HUES48 (cell line): ENCODE measurements at regions not wholly inside any gene's neighbourhood (a gene's known extent, or its start where the extent isn't known, plus 50 kb on each side); places are given as distances from the start of the nearest gene placed in this dataset.

Experiments
- H3K27ac ChIP-seq: one replicate; pipeline ENCODE4 v1.7.0; 2013; ENCODE audit warnings: low read depth, low read length, inconsistent platforms
- H3K27me3 ChIP-seq: 2 replicates; pipeline ENCODE4 v1.6.1; 2013; ENCODE audit warnings: mild to moderate bottlenecking, low read length; ENCODE audit not compliant: control insufficient read depth, insufficient read depth
- H3K36me3 ChIP-seq: 2 replicates; pipeline ENCODE4 v1.6.1; 2013; ENCODE audit warnings: low read length; ENCODE audit not compliant: control insufficient read depth, insufficient read depth
- H3K4me1 ChIP-seq: 2 replicates; pipeline ENCODE4 v1.6.1; 2013; ENCODE audit warnings: mild to moderate bottlenecking, low read length; ENCODE audit not compliant: control insufficient read depth, insufficient read depth
- H3K4me3 ChIP-seq: 2 replicates; pipeline ENCODE4 v1.5.1; 2013; ENCODE audit warnings: mild to moderate bottlenecking, low read depth, low read length
- H3K9ac ChIP-seq: 2 replicates; pipeline ENCODE4 v1.6.1; 2013; ENCODE audit warnings: mild to moderate bottlenecking, low read depth, low read length, moderate library complexity
- H3K9me3 ChIP-seq: 2 replicates; pipeline ENCODE4 v1.6.1; 2013; ENCODE audit warnings: low read length; ENCODE audit not compliant: control insufficient read depth, insufficient read depth

DNA sequence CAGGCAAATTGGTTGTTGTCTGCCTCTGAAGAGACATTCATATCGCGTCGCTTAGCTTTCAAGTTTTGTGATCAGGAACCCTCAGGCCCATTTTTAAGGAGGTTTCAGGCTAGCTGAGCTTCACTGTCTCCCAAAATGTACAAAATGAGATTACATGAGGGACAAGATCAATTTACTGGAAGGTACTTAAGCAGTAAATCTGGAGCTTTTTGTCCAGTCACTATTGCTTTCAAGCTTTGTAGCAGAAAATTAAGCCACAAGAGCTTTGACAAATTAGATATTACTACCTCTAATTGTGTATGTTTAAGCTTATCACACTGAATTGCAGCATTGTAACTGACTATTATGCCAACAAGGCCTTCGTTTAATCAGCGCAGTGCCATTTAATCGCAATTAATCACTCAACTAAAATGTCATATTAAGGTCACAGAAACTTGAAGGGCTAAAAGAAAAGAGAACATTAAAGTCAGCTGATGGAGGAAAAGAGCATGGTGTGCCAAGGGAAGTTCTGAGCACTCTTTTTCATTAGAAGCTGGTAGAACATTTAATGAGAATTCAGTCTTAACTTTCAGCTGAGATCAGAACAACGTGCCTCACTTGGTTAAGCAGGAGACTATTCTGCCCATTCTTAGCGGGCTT is 353.0 kb downstream of the FBXO8 start:
- Histone ChIP-seq H3K27me3 (no peaks in the 10 kb centered on the region), H3K27ac (no peak overlapping the region), H3K36me3 (no peaks in the 10 kb centered on the region), H3K4me3 (no peak overlapping the region), H3K4me1 (no peaks in the 10 kb centered on the region), H3K9ac (no peak overlapping the region), H3K9me3 (no peaks in the 10 kb centered on the region)

GRCh38 chr4:173929921-173930320 is 353.5 kb downstream of the FBXO8 start:
- Histone ChIP-seq H3K4me1 (no peaks in the 10 kb centered on the region), H3K4me3 (no peak overlapping the region), H3K9me3 (no peaks in the 10 kb centered on the region), H3K36me3 (no peaks in the 10 kb centered on the region), H3K27ac (no peak overlapping the region), H3K9ac (no peak overlapping the region), H3K27me3 (no peaks in the 10 kb centered on the region)

DNA sequence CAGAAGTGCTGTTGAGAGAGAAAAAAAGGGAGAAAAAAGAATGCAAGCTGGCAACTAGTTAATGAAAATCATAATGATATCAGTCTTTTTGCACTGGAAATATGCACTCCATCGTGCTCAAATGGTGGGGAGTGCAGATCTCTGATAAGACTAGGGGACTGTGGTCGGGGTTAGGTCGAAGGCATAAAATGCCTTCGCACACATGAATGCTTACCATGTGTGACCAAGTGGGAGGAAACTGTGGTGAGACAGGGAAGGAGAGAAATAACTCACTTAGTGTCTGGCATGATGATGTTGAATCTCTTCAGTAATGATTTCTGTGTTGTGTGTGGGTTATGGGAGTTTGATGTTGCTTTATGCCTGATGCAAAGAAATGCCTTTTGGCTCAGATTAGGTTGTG is 358.9 kb downstream of the FBXO8 start:
- Histone ChIP-seq H3K36me3 (no peaks in the 10 kb centered on the region), H3K9me3 (no peaks in the 10 kb centered on the region), H3K9ac (no peak overlapping the region), H3K4me3 (no peak overlapping the region), H3K27ac (no peak overlapping the region), H3K4me1 (0 out of 2 replicates have a peak, but pooled peaks cover 1% of the 10 kb centered on the region), H3K27me3 (no peaks in the 10 kb centered on the region)

DNA sequence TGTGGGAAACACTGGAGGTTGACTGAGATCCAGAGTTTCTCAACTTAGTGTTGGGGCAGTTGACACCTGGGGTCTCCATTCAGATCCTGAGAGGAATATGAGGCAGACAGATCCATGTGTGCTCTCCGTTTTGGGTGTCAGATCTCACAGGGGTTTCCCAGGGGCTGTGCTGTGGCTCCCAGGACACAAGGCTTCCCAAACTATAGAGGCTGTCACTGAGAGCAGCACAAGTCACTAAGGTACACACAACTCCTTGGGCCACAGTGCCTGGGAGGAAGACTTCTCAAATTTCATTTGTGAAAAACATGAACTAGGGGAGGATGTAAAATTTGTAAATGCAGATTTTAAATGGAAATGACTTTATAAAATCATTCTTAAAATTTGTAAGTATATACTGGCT is 363.6 kb downstream of the FBXO8 start:
- no peak overlapping the region for H3K9ac ChIP-seq
- H3K36me3 ChIP-seq = no peaks in the 10 kb centered on the region
- H3K4me3 ChIP-seq = no peak overlapping the region
- no peak overlapping the region for H3K27ac ChIP-seq
- H3K4me1 ChIP-seq = peaks cover 10% of the 10 kb centered on the region
- H3K9me3 ChIP-seq = no peaks in the 10 kb centered on the region
- no peaks in the 10 kb centered on the region for H3K27me3 ChIP-seq

GRCh38 chr4:173919196-173919595 is 364.3 kb downstream of the FBXO8 start:
- Histone ChIP-seq H3K4me3 (no peak overlapping the region), H3K27me3 (no peaks in the 10 kb centered on the region), H3K9ac (no peak overlapping the region), H3K9me3 (no peaks in the 10 kb centered on the region), H3K27ac (no peak overlapping the region), H3K36me3 (no peaks in the 10 kb centered on the region), H3K4me1 (peaks cover 10% of the 10 kb centered on the region)

GRCh38 chr4:173917255-173917960 is 366.1 kb downstream of the FBXO8 start:
- no peaks in the 10 kb centered on the region for H3K27me3 ChIP-seq
- H3K4me3 ChIP-seq = no peak overlapping the region
- no peak overlapping the region for H3K27ac ChIP-seq
- peaks cover 10% of the 10 kb centered on the region for H3K4me1 ChIP-seq
- H3K36me3 ChIP-seq = no peaks in the 10 kb centered on the region
- H3K9me3 ChIP-seq = no peaks in the 10 kb centered on the region
- H3K9ac ChIP-seq = no peak overlapping the region

DNA sequence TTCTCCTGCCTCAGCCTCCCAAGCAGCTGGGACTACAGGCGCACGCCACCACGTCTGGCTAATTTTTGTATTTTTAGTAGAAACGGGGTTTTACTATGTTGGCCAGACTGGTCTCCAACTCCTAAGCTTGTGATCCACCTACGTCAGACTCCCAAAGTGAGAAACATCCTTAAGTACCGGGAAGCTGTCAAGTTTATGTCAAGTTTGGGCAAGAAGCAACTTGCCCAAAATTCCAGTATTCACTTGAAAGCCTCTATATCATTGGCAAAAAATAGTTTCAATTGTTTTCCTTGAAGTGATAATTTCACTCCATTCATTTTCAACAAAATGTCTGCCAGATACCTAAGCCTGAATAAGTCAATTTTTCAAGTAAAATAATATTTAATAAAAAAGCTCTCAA is 370.0 kb downstream of the FBXO8 start:
- H3K4me1 ChIP-seq = peaks cover 8% of the 10 kb centered on the region
- no peak overlapping the region for H3K4me3 ChIP-seq
- H3K9me3 ChIP-seq = no peaks in the 10 kb centered on the region
- no peaks in the 10 kb centered on the region for H3K27me3 ChIP-seq
- no peak overlapping the region for H3K27ac ChIP-seq
- no peaks in the 10 kb centered on the region for H3K36me3 ChIP-seq
- H3K9ac ChIP-seq = no peak overlapping the region

GRCh38 chr4:173912384-173912783 is 371.1 kb downstream of the FBXO8 start:
- Histone ChIP-seq H3K27ac (no peak overlapping the region), H3K4me3 (no peak overlapping the region)

GRCh38 chr4:173910891-173911290 is 372.6 kb downstream of the FBXO8 start:
- H3K4me3 ChIP-seq = no peak overlapping the region
- no peak overlapping the region for H3K9ac ChIP-seq
- H3K27ac ChIP-seq = no peak overlapping the region
- no peaks in the 10 kb centered on the region for H3K9me3 ChIP-seq
- no peaks in the 10 kb centered on the region for H3K27me3 ChIP-seq
- H3K36me3 ChIP-seq = no peaks in the 10 kb centered on the region
- H3K4me1 ChIP-seq = no peaks in the 10 kb centered on the region

More at GRCh38 chr4:173912384-173912783, 371.1 kb downstream of the FBXO8 start:
- peaks cover 2% of the 10 kb centered on the region for H3K4me1 ChIP-seq
- H3K27me3 ChIP-seq = no peaks in the 10 kb centered on the region
- no peaks in the 10 kb centered on the region for H3K36me3 ChIP-seq
- H3K9me3 ChIP-seq = no peaks in the 10 kb centered on the region
- H3K9ac ChIP-seq = no peak overlapping the region

GRCh38 chr4:173909294-173909693 is 374.2 kb downstream of the FBXO8 start:
- Histone ChIP-seq H3K9ac (no peak overlapping the region), H3K27ac (no peak overlapping the region), H3K36me3 (no peaks in the 10 kb centered on the region), H3K4me3 (no peak overlapping the region), H3K4me1 (no peaks in the 10 kb centered on the region), H3K27me3 (no peaks in the 10 kb centered on the region), H3K9me3 (no peaks in the 10 kb centered on the region)

GRCh38 chr4:173899813-173900212 is 369.8 kb upstream of the HAND2 start:
- no peak overlapping the region for H3K27ac ChIP-seq
- H3K4me1 ChIP-seq = no peaks in the 10 kb centered on the region
- H3K9me3 ChIP-seq = no peaks in the 10 kb centered on the region

More at GRCh38 chr4:173899813-173900212, 369.8 kb upstream of the HAND2 start:
- Histone ChIP-seq H3K27me3 (no peaks in the 10 kb centered on the region), H3K9ac (no peak overlapping the region), H3K36me3 (no peaks in the 10 kb centered on the region), H3K4me3 (no peak overlapping the region)
